Body of pancreas (tissue), 4 donors: ENCODE measurements at regions not wholly inside any gene's neighbourhood (a gene's known extent, or its start where the extent isn't known, plus 50 kb on each side); places are given as distances from the start of the nearest gene placed in this dataset.

Experiments
- POLR2A ChIP-seq, 3 donors: fragments of 450-650 bp; IDR thresholded peaks; one replicate each; pipeline ENCODE4 v1.6.1; 2016; ENCODE audit warnings: antibody characterized with exemption in 3 of 3, mild to moderate bottlenecking in 2 of 3
- TF ChIP-seq, protein P1 (sequence below), 7 experiments: fragments of 450-650 bp in 4 of 7; fragments of 200-600 bp in 3 of 7; sonication (generic) in 3 of 7; IDR thresholded peaks; one replicate each; pipeline ENCODE4 v1.5.1; 2016 to 2019; ENCODE audit warnings: antibody characterized with exemption in 7 of 7

- TF ChIP-seq, protein P1, sequence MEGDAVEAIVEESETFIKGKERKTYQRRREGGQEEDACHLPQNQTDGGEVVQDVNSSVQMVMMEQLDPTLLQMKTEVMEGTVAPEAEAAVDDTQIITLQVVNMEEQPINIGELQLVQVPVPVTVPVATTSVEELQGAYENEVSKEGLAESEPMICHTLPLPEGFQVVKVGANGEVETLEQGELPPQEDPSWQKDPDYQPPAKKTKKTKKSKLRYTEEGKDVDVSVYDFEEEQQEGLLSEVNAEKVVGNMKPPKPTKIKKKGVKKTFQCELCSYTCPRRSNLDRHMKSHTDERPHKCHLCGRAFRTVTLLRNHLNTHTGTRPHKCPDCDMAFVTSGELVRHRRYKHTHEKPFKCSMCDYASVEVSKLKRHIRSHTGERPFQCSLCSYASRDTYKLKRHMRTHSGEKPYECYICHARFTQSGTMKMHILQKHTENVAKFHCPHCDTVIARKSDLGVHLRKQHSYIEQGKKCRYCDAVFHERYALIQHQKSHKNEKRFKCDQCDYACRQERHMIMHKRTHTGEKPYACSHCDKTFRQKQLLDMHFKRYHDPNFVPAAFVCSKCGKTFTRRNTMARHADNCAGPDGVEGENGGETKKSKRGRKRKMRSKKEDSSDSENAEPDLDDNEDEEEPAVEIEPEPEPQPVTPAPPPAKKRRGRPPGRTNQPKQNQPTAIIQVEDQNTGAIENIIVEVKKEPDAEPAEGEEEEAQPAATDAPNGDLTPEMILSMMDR (IDR thresholded peaks at IDR 0.05), result no peak
- TF ChIP-seq POLR2A (IDR thresholded peaks at IDR 0.05), result no peak
Measured at GRCh38 chr11:15493066-15493465, 378.3 kb downstream of the INSC start.
